Gastroesophageal sphincter (tissue), 3 donors: ENCODE measurements at regions not wholly inside any gene's neighbourhood (a gene's known extent, or its start where the extent isn't known, plus 50 kb on each side); places are given as distances from the start of the nearest gene placed in this dataset.

Experiments used
- POLR2A ChIP-seq, 2 donors: fragments of 450-650 bp; IDR thresholded peaks; one replicate each; pipeline ENCODE4 v1.6.1; 2017; ENCODE audit warnings: antibody characterized with exemption in 2 of 2, mild to moderate bottlenecking in 2 of 2, moderate library complexity in 1 of 2
- TF ChIP-seq, protein P1 (sequence below), 4 experiments: fragments of 200-600 bp in 2 of 4; fragments of 450-650 bp in 2 of 4; sonication (generic) in 1 of 4; IDR thresholded peaks; one replicate each; pipeline ENCODE4 v1.5.1; 2017 to 2019; ENCODE audit warnings: antibody characterized with exemption in 4 of 4, mild to moderate bottlenecking in 2 of 4, moderate library complexity in 2 of 4

DNA sequence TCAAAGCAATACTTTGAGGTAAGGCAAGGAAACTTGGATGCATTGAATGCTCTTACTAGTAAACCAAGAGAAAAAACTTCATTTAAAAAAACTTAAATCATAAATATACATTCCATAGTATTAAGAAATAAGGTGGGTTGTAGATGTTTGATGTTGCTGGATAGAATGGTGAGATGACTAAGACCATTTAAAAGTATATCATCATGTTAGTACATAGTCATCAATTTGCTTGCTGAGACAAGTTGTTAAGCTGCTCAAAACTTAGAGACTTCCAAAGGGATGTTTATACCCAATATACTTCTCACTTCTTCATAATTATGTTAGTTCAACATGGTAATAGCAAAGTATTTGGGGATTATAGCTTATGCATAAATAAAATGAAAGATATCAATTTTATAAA, 675.5 kb upstream of the MGAT4C start:
- TF ChIP-seq, protein P1, sequence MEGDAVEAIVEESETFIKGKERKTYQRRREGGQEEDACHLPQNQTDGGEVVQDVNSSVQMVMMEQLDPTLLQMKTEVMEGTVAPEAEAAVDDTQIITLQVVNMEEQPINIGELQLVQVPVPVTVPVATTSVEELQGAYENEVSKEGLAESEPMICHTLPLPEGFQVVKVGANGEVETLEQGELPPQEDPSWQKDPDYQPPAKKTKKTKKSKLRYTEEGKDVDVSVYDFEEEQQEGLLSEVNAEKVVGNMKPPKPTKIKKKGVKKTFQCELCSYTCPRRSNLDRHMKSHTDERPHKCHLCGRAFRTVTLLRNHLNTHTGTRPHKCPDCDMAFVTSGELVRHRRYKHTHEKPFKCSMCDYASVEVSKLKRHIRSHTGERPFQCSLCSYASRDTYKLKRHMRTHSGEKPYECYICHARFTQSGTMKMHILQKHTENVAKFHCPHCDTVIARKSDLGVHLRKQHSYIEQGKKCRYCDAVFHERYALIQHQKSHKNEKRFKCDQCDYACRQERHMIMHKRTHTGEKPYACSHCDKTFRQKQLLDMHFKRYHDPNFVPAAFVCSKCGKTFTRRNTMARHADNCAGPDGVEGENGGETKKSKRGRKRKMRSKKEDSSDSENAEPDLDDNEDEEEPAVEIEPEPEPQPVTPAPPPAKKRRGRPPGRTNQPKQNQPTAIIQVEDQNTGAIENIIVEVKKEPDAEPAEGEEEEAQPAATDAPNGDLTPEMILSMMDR (IDR thresholded peaks at IDR 0.05): no peak
- TF ChIP-seq POLR2A (IDR thresholded peaks at IDR 0.05): no peak
